ENCODE measurements at regions not wholly inside any gene's neighbourhood (a gene's known extent, or its start where the extent isn't known, plus 50 kb on each side); places are given as distances from the start of the nearest gene placed in this dataset.

DNA sequence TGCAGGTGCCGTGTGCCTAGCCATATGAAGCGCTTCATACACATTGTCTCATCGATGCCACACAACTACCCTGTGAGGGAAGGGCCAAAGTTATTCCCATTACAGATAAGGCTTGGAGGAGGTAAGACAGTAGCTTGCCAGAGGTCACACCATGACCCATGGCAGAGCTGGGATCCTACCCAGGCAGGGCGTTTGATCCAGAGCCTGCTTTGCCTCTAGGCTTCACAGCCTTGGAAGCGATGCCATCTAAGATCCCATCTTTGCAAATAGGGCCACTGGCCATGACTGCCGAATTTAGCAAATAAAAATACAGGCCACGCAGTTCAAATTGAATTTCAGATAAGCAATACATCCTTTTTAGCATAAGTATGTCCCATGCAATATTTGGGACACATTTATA, 358.2 kb downstream of the BCOR start:
- H3K4me3 ChIP-seq (replicated peaks in 1 of 2; ENCODE audit: low read depth in 2 of 2, low read length in 2 of 2) = no peak overlapping the region
- TF ChIP-seq, protein P1, sequence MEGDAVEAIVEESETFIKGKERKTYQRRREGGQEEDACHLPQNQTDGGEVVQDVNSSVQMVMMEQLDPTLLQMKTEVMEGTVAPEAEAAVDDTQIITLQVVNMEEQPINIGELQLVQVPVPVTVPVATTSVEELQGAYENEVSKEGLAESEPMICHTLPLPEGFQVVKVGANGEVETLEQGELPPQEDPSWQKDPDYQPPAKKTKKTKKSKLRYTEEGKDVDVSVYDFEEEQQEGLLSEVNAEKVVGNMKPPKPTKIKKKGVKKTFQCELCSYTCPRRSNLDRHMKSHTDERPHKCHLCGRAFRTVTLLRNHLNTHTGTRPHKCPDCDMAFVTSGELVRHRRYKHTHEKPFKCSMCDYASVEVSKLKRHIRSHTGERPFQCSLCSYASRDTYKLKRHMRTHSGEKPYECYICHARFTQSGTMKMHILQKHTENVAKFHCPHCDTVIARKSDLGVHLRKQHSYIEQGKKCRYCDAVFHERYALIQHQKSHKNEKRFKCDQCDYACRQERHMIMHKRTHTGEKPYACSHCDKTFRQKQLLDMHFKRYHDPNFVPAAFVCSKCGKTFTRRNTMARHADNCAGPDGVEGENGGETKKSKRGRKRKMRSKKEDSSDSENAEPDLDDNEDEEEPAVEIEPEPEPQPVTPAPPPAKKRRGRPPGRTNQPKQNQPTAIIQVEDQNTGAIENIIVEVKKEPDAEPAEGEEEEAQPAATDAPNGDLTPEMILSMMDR (IDR thresholded peaks at IDR 0.05; ENCODE audit: low read depth, low read length) = no peak
- DNase-seq (ENCODE audit: low read depth in 2 of 2) = no peak

DNA sequence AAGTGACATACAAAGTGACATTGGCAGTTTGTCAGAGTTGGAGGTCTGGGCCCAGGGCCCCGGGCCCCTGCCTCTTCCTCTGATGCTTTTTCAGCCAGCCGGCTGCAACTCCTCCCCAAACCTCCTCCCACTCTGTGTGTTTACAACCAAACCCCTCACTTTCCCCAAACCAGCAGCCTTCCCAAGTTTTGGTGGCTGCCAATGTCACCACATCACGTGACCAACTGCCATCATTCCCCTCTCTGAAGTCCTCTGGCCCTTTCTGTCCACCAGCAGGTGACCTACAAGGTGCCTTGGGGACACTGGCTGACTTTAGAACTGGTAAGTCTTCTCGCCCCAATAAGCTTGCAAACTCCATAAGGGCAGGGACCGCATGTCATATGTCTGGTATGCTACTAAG, 357.7 kb downstream of the BCOR start:
- no peak overlapping the region for H3K4me3 ChIP-seq (replicated peaks in 1 of 2; ENCODE audit: low read depth in 2 of 2, low read length in 2 of 2)
- TF ChIP-seq, protein P1 (IDR thresholded peaks at IDR 0.05; ENCODE audit: low read depth, low read length) = no peak
- no peak for DNase-seq (ENCODE audit: low read depth in 2 of 2)

DNA sequence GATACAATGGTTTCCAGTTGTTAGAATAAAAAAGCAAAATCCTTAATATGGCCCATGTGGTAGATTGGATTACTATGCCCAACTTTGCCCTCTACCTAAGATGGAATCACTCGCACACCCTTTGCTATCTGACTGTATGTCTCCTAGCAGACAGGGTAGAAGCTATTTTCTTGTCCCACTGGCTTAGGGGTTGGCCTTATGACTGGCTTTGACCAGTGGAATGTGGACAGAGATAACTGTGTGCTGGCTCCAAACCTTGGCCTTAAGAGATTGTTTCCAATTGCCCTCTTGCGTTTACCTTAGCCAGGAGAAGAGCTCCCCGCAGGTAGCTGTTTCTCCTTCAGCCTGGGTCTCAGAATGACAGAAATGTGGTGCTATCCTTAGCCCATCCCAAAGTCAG, 355.9 kb downstream of the BCOR start:
- no peak overlapping the region for H3K4me3 ChIP-seq (replicated peaks in 1 of 2; ENCODE audit: low read depth in 2 of 2, low read length in 2 of 2)
- TF ChIP-seq, protein P1 (IDR thresholded peaks at IDR 0.05; ENCODE audit: low read depth, low read length) = no peak
- DNase-seq (ENCODE audit: low read depth in 2 of 2) = no peak

DNA sequence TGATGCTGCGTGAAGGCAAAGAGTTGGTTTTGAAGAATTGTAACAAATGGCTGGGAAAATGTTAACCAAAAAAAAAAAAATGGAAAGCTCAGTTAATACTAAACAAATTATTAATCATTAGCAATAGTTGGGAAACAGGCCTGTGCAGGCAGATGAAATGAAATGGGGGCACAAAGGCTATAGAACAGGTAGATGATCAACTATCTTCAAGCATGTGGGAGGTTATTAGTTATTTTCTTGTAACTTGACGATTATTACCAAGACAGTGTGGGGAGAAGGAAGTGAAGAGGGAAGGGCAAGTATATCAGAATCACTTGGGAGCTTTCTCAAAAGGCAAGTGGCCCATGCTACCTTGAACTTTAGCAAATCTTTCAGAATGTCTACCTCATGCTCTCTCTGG, 351.9 kb downstream of the BCOR start:
- no peak overlapping the region for H3K4me3 ChIP-seq (replicated peaks in 1 of 2; ENCODE audit: low read depth in 2 of 2, low read length in 2 of 2)
- DNase-seq (ENCODE audit: low read depth in 2 of 2) = no peak
- TF ChIP-seq, protein P1 (IDR thresholded peaks at IDR 0.05; ENCODE audit: low read depth, low read length) = no peak

DNA sequence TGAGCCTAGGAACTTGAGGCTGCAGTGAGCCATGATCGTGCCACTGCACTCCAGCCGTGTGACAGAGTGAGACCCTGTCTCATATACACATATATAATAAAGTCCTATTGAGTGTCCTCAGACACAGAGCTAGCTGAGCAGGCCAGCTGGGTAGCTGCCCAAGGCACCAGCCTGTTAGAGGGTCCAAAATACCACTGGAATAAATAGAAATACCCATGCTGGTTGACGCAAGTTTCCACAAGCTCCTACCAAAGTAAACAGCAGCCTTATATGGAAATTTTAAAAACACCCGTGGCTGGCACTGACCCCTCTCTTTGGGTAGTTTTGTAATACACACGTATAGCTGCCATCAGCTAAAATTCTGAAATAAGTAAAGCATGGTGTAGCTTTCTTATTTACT, 348.6 kb downstream of the BCOR start:
- TF ChIP-seq, protein P1 (IDR thresholded peaks at IDR 0.05; ENCODE audit: low read depth, low read length) = no peak
- DNase-seq (ENCODE audit: low read depth in 2 of 2) = no peak
- H3K4me3 ChIP-seq (replicated peaks in 1 of 2; ENCODE audit: low read depth in 2 of 2, low read length in 2 of 2) = no peak overlapping the region

DNA sequence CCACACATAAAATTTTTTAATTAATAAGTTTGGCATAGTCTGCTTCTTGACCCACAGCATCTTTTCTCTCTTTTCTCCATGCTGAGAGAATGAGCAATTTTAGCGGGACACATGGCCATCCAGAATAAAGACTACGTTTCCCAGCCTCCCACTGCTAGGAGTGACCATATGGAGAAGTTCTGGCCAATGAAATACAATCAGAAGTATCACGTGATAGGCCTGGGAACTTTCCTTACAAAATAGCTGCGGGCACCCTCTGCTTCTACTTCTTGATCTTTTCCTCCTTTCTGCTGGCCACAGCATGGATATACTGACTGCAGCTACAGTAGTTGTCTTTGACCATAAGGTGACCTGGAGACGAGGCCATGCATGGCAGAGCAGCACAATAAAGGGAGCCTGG, 348.0 kb downstream of the BCOR start:
- TF ChIP-seq, protein P1 (IDR thresholded peaks at IDR 0.05; ENCODE audit: low read depth, low read length) = no peak
- H3K4me3 ChIP-seq (replicated peaks in 1 of 2; ENCODE audit: low read depth in 2 of 2, low read length in 2 of 2) = no peak overlapping the region
- no peak for DNase-seq (ENCODE audit: low read depth in 2 of 2)

DNA sequence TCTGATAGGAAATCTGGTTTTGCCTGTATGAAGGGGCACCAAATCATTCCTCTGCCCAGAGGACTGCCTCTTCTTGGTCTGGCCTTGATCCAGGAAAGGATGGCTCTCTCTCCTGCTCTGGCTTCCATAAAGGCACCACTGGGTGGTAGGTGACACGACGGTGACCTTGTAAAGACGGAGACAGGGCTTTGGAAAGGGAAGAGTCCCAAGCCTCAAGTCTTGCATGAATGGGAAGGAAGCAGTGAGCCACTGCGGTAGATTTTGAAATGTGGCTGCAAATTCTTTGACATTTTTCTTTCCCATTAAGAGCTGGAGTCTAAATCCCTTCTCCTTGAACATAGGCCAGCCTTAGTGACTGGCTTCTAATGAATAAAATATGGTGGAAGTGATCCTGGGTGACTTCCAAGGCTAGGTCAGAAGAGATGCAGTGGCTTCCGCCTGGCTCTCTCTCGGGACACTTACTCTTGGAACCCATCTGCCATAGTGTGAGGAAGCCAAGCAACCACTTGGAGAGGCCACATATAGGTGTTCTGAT, 347.4 kb downstream of the BCOR start:
- TF ChIP-seq, protein P1 (IDR thresholded peaks at IDR 0.05; ENCODE audit: low read depth, low read length) = no peak
- H3K4me3 ChIP-seq (replicated peaks in 1 of 2; ENCODE audit: low read depth in 2 of 2, low read length in 2 of 2) = no peak overlapping the region
- DNase-seq (ENCODE audit: low read depth in 2 of 2) = no peak

Measured in cardiac fibroblast (primary cell).